CD4-positive, alpha-beta T cell treated with Interferon alpha-2 for 1 hour (primary cell): ENCODE measurements at regions not wholly inside any gene's neighbourhood (a gene's known extent, or its start where the extent isn't known, plus 50 kb on each side); places are given as distances from the start of the nearest gene placed in this dataset.
"Not testable (repeated sequence)": the region's sequence is repeated elsewhere in the genome, so short reads cannot be mapped to it uniquely, and the experiment has no call there.

ENCODE experiments used
- DNase-seq, 2 donors: peaks; one replicate each; pipeline ENCODE4 v3.0.0-alpha.2; 2020 to 2022

- DNase-seq: no peak
Observed at GRCh38 chr2:192645811-192646598, 451.3 kb upstream of the TMEFF2 start.

GRCh38 chr2:192634557-192634956 is 439.8 kb upstream of the TMEFF2 start:
- no peak for DNase-seq

DNA sequence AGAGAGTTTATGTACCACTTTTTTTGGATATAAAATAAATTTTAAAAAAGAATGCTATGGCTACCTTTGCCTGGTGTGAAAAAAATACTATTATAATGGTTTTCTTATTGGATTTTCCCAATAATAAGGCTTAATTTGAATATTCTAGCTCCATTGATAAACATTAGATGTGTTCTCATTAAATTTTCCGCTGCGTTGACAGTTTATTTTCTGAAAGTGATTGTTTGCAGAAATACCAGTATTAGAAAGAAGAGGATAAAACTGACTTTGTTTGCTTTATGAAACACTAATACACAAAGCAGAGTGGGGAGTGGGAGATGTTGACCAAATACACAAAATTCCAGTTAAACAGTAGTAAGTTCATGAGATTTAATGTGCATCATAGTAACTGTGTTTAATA is 433.3 kb upstream of the TMEFF2 start:
- no peak for DNase-seq

- DNase-seq: no peak
Observed at GRCh38 chr2:192615105-192615504, 420.4 kb upstream of the TMEFF2 start.

DNA sequence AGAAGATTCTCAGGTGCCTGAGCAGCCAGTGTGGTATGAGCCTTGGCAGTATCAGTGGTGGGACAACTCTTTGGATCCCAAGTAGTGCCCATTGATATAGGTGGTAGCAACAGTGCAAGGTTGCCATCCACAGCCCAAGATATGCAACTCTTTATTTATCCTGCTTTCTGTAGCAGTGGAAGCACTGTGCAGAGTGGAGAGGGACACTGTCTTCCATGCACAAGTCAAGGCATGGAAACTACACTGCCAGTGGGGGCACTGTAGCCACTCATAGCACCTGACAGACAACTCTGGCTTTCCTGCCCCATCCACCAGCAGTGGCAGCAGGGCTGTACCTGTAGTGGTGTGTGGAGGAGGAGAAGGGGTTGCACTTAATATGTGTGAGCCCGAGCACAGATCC is 409.6 kb upstream of the TMEFF2 start:
- DNase-seq: no peak

- DNase-seq: not testable (repeated sequence)
Observed at GRCh38 chr2:192598649-192599048, 403.9 kb upstream of the TMEFF2 start.

GRCh38 chr2:192593561-192593960 is 398.8 kb upstream of the TMEFF2 start:
- no peak for DNase-seq

DNA sequence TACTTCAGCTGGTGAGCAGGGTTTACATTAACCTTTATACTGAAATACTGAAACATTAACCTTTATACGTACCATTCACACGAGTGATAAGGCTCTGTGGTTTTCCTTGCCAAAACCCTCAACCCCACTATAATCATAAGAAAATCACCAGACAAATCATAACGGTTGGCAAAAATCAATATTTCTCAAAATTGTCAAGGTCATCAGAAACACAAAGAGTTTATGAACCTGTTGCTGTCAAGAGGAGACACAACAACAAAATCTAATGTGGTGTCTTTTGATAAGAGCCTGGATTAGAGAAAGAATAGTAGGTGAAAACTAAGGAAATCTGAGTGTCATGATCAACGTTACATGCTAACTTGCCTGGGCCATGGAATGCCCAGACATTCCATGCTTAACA is 396.9 kb upstream of the TMEFF2 start:
- no peak for DNase-seq

GRCh38 chr2:192585418-192585817 is 390.7 kb upstream of the TMEFF2 start:
- no peak for DNase-seq

- DNase-seq: no peak
Observed at GRCh38 chr2:192584976-192585375, 390.2 kb upstream of the TMEFF2 start.

DNA sequence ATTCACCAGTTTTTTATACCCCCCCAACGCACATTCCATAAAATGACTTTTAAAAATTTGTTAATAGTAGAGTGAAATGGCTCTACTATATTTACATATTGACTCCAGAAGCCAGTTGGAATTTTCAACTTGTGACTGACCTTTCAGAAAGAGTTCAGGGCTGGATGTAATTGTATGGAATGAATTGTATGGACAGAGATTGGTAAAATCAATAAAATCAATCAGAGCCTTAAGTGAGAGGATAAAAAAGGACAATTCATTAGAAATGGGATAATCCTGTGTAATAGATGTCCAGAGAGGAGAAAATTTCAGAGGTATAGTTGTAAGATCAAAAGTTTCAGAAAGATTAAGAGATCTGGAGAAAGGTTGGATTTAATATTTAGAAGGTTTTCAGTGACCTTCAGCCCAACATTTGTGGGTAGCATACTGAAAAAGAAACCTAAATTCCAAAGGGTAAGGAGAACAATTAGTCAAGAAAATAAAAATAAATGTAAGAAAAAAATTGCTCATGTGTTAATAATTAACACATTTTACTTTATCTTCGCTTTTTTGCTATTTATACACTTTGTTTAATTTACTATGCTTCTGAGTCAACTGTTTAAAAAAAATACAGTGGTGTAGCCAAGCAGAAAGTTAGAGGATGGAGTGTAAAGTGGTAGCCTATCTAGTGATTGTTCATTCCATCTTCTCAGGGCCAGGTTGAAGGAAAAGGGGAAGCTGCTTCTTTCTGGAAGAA is 385.4 kb upstream of the TMEFF2 start:
- no peak for DNase-seq

DNA sequence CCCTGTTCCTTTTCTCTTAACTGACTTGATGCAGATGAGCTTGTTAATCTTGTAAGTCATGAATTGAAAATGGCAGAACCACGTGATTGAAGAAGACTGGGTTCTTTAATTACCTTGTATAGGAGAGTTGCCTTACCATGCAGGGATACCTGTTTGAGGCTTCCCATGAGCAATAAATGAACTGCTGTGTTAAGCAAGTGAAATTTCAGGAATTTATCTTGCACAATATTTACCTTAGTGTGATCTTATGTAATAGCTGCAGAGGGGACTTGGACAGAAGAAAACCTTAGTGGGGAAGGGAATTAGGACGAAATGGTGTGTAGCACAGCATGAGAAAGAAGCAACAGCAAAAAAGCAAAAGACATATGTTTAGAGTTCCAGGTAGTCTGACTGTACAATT is 384.0 kb upstream of the TMEFF2 start:
- DNase-seq: no peak

- no peak for DNase-seq
Observed at GRCh38 chr2:192577706-192578105, 383.0 kb upstream of the TMEFF2 start.

GRCh38 chr2:192574552-192574951 is 379.8 kb upstream of the TMEFF2 start:
- no peak for DNase-seq

DNA sequence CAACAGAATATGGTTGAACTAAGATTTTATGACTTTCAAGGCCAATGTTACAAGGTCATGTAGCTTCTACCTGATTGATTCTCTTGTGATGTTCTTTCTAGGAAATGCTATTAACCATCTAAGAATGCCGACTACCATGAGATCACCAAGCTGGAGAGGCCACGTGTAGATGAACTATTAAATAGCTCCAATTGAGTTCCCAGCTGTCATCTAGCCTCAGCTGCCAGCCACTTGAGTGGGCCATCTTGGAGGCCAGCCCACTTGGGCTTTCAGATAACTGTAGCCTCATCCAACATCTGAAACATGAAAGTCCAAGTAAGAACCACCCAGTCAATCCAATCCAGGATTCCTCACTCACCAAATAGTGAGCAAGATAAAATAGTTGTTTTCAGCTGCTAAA is 376.9 kb upstream of the TMEFF2 start:
- no peak for DNase-seq

GRCh38 chr2:192570788-192571187 is 376.1 kb upstream of the TMEFF2 start:
- DNase-seq: no peak

GRCh38 chr2:192566863-192567262 is 372.1 kb upstream of the TMEFF2 start:
- DNase-seq: no peak

- DNase-seq: no peak
Observed at GRCh38 chr2:192560326-192560725, 365.6 kb upstream of the TMEFF2 start.

GRCh38 chr2:192559587-192559986 is 364.9 kb upstream of the TMEFF2 start:
- no peak for DNase-seq

DNA sequence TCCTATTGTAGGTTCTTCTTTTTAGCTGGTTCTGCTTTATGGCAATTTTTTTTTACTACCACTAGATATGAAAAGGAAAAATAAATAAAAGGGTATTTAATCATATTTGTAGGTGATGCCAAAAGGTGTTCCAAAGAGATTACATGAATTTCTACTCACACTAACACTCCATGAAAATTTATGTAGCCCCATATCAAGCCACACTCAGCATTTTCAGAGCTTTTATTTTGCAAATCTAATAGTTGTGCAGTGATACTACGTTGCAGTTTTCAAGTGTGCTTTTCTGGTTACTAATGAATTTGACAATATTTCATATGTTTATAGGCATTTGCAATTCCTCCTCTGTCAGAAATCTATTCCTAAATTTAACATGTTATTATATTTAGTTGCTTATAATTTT is 363.9 kb upstream of the TMEFF2 start:
- DNase-seq: no peak

DNA sequence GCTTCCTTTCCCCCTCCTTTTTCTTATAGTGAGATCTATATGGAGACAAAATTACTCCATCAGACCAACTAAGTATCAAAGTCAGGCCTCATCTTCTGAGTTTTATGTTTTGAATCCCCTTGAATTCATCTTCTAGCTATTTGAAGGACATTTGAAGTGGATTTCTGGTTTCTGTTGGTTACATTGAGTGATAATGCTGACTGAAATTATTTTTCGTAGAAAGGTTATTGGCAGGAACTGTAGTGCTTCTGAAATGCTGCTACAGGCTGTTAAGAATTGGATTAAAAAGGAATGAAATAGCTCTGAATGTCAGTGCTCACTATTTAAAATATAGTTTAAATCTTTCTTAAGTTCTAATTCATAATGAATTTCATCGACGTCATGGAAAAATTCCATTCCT is 361.0 kb upstream of the TMEFF2 start:
- DNase-seq: no peak

- no peak for DNase-seq
Observed at GRCh38 chr2:192551760-192552159, 357.0 kb upstream of the TMEFF2 start.

- no peak for DNase-seq
Observed at GRCh38 chr2:192546565-192546964, 351.8 kb upstream of the TMEFF2 start.

GRCh38 chr2:192544371-192544955 is 349.7 kb upstream of the TMEFF2 start:
- no peak for DNase-seq
